ENCODE measurements at regions not wholly inside any gene's neighbourhood (a gene's known extent, or its start where the extent isn't known, plus 50 kb on each side); places are given as distances from the start of the nearest gene placed in this dataset.

DNA sequence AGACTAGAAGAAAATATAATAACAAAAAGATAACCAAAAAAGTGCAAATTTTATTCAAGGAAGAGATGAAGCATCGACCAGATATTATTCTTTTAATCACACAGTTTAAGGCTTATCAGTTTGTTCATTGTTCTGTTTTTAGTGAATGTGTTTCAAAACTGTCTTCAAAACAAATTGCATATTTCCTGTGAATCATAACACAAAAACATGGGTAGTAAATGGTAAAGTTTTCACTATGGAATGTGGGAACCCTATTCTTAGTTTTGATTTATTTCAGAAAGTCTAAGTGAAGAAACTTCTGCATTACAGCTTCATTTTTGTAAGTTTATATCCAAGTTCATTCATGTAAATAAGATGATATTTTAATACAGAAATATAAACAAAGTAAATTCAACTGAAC lies 207.6 kb upstream of the LUZP2 start:
- Histone ChIP-seq H3K9me3 (ENCODE audit: control insufficient read depth, insufficient read depth, low read length) (no peaks in the 10 kb centered on the region; the same call in 1 of the 2 replicates), H3K27me3 (ENCODE audit: control insufficient read depth, low read length) (no peaks in the 10 kb centered on the region), H3K4me1 (ENCODE audit: control insufficient read depth, low read length) (peaks cover 4% of the 10 kb centered on the region; the same call in 1 of the 2 replicates)

GRCh38 chr11:24293964-24294363 lies 202.9 kb upstream of the LUZP2 start:
- no peak overlapping the region for H3K4me2 ChIP-seq (ENCODE audit: low read length)
- H3K4me3 ChIP-seq (ENCODE audit: low read length), result no peak overlapping the region
- no peaks in the 10 kb centered on the region for H4K20me1 ChIP-seq (ENCODE audit: control insufficient read depth, insufficient read depth, low read depth, low read length)
- no peaks in the 10 kb centered on the region for H3K79me2 ChIP-seq (ENCODE audit: control insufficient read depth, low read length)
- H3K27me3 ChIP-seq (ENCODE audit: control insufficient read depth, low read length), result no peaks in the 10 kb centered on the region
- H3F3A ChIP-seq (ENCODE audit: control insufficient read depth, insufficient read depth), result no peaks in the 10 kb centered on the region
- H3K36me3 ChIP-seq (ENCODE audit: control insufficient read depth, low read length), result no peaks in the 10 kb centered on the region
- H3K9me3 ChIP-seq (ENCODE audit: control insufficient read depth, insufficient read depth, low read length), result no peaks in the 10 kb centered on the region; the same call in 1 of the 2 replicates
- no peaks in the 10 kb centered on the region for H3K4me1 ChIP-seq (ENCODE audit: control insufficient read depth, low read length)
- TF ChIP-seq EZH2phosphoT487 (IDR thresholded peaks at IDR 0.05; ENCODE audit: borderline replicate concordance, low read length), result no peak
- TF ChIP-seq CTCF (IDR thresholded peaks at IDR 0.05; ENCODE audit: low read depth, low read length, poor library complexity, severe bottlenecking), result no peak
- no peak overlapping the region for H3K27ac ChIP-seq (ENCODE audit: low read depth, low read length)
- H3K9me2 ChIP-seq (replicated peaks; ENCODE audit: control insufficient read depth, low read length), result no peaks in the 10 kb centered on the region

More for the DNA sequence above, 207.6 kb upstream of the LUZP2 start:
- Histone ChIP-seq H3F3A (ENCODE audit: control insufficient read depth, insufficient read depth) (no peaks in the 10 kb centered on the region), H3K79me2 (ENCODE audit: control insufficient read depth, low read length) (no peaks in the 10 kb centered on the region), H3K27ac (ENCODE audit: low read depth, low read length) (no peak overlapping the region), H3K9me2 (replicated peaks; ENCODE audit: control insufficient read depth, low read length) (no peaks in the 10 kb centered on the region), H3K4me3 (ENCODE audit: low read length) (no peak overlapping the region), H4K20me1 (ENCODE audit: control insufficient read depth, insufficient read depth, low read depth, low read length) (no peaks in the 10 kb centered on the region), H3K36me3 (ENCODE audit: control insufficient read depth, low read length) (no peaks in the 10 kb centered on the region), H3K4me2 (ENCODE audit: low read length) (no peak overlapping the region)
- TF ChIP-seq CTCF (IDR thresholded peaks at IDR 0.05; ENCODE audit: low read depth, low read length, poor library complexity, severe bottlenecking) (no peak), EZH2phosphoT487 (IDR thresholded peaks at IDR 0.05; ENCODE audit: borderline replicate concordance, low read length) (no peak)

GRCh38 chr11:24295360-24295759 lies 201.5 kb upstream of the LUZP2 start:
- no peaks in the 10 kb centered on the region for H3K27me3 ChIP-seq (ENCODE audit: control insufficient read depth, low read length)
- no peak overlapping the region for H3K27ac ChIP-seq (ENCODE audit: low read depth, low read length)
- H3K9me2 ChIP-seq (replicated peaks; ENCODE audit: control insufficient read depth, low read length), result no peaks in the 10 kb centered on the region
- no peaks in the 10 kb centered on the region for H4K20me1 ChIP-seq (ENCODE audit: control insufficient read depth, insufficient read depth, low read depth, low read length)
- H3K79me2 ChIP-seq (ENCODE audit: control insufficient read depth, low read length), result no peaks in the 10 kb centered on the region
- H3K4me2 ChIP-seq (ENCODE audit: low read length), result no peak overlapping the region
- H3K9me3 ChIP-seq (ENCODE audit: control insufficient read depth, insufficient read depth, low read length), result no peaks in the 10 kb centered on the region
- H3F3A ChIP-seq (ENCODE audit: control insufficient read depth, insufficient read depth), result no peaks in the 10 kb centered on the region
- no peak overlapping the region for H3K4me3 ChIP-seq (ENCODE audit: low read length)
- no peak for TF ChIP-seq EZH2phosphoT487 (IDR thresholded peaks at IDR 0.05; ENCODE audit: borderline replicate concordance, low read length)
- no peak for TF ChIP-seq CTCF (IDR thresholded peaks at IDR 0.05; ENCODE audit: low read depth, low read length, poor library complexity, severe bottlenecking)
- H3K4me1 ChIP-seq (ENCODE audit: control insufficient read depth, low read length), result no peaks in the 10 kb centered on the region
- no peaks in the 10 kb centered on the region for H3K36me3 ChIP-seq (ENCODE audit: control insufficient read depth, low read length)

Data from DOHH2 (cell line).